ENCODE measurements at regions not wholly inside any gene's neighbourhood (a gene's known extent, or its start where the extent isn't known, plus 50 kb on each side); places are given as distances from the start of the nearest gene placed in this dataset.
"Not testable (repeated sequence)": the region's sequence is repeated elsewhere in the genome, so short reads cannot be mapped to it uniquely, and the experiment has no call there.

DNA sequence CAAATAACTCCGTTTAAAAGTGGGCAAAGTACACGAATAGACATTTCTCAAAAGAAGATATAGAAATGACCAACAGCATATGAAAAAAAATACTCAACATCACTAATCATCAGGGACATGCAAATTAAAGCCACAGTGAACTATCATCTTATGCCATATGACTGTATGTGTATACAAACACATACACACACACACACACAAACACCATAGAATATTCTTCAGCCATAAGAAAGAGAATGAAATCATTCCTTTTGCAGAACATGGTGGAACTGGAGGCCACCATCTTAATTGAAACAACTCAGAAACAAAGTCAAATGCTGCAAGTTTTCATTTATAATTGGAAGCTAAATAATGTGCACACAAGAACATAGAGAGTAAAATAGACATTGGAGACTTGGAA is 1019.4 kb downstream of the KCNMA1 start:
- H3K27ac Mint-ChIP-seq: no peak overlapping the region
- no peaks in the 10 kb centered on the region for H3K4me1 Mint-ChIP-seq
- peaks cover 33% of the 10 kb centered on the region for H3K9me3 Mint-ChIP-seq
- H3K27me3 Mint-ChIP-seq (ENCODE audit: low read depth, poor library complexity): peaks cover 2% of the 10 kb centered on the region
- no peak for DNase-seq
- H3K4me3 Mint-ChIP-seq: no peak overlapping the region
- H3K36me3 Mint-ChIP-seq (ENCODE audit: low read depth): peaks cover 7% of the 10 kb centered on the region
- TF ChIP-seq, protein P1, sequence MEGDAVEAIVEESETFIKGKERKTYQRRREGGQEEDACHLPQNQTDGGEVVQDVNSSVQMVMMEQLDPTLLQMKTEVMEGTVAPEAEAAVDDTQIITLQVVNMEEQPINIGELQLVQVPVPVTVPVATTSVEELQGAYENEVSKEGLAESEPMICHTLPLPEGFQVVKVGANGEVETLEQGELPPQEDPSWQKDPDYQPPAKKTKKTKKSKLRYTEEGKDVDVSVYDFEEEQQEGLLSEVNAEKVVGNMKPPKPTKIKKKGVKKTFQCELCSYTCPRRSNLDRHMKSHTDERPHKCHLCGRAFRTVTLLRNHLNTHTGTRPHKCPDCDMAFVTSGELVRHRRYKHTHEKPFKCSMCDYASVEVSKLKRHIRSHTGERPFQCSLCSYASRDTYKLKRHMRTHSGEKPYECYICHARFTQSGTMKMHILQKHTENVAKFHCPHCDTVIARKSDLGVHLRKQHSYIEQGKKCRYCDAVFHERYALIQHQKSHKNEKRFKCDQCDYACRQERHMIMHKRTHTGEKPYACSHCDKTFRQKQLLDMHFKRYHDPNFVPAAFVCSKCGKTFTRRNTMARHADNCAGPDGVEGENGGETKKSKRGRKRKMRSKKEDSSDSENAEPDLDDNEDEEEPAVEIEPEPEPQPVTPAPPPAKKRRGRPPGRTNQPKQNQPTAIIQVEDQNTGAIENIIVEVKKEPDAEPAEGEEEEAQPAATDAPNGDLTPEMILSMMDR (IDR thresholded peaks at IDR 0.05): no peak

- not testable (repeated sequence) for DNase-seq; H3K27ac Mint-ChIP-seq; H3K36me3 Mint-ChIP-seq (ENCODE audit: low read depth); H3K4me3 Mint-ChIP-seq; H3K27me3 Mint-ChIP-seq (ENCODE audit: low read depth, poor library complexity); H3K4me1 Mint-ChIP-seq
- H3K9me3 Mint-ChIP-seq: peaks cover 47% of the 10 kb centered on the region
Observed at GRCh38 chr10:76616666-76617065, 1020.9 kb downstream of the KCNMA1 start.

DNA sequence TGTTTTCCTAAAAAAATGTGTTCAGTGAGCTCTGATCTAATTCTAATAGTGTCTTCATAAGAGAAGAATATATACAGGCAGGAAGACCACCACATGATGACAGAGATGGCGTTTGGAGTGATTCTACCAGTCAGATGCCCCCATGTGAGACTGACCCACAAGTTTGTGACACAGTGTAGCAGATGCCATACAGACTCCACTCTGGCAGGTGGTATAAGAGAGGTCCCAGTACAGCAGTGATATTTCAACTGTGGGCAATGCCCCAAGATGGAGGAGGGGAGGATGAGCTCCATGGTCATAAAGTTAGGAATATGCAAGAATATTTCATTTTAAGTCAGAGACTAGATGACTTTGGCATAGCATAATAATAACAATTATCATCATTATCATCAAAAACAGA is 1022.6 kb downstream of the KCNMA1 start:
- H3K27me3 Mint-ChIP-seq (ENCODE audit: low read depth, poor library complexity): peaks cover 2% of the 10 kb centered on the region
- no peak overlapping the region for H3K27ac Mint-ChIP-seq
- H3K36me3 Mint-ChIP-seq (ENCODE audit: low read depth): peaks cover 5% of the 10 kb centered on the region
- TF ChIP-seq, protein P1 (IDR thresholded peaks at IDR 0.05): no peak
- DNase-seq: no peak
- H3K4me1 Mint-ChIP-seq: no peaks in the 10 kb centered on the region
- H3K4me3 Mint-ChIP-seq: no peak overlapping the region
- H3K9me3 Mint-ChIP-seq: peaks cover 50% of the 10 kb centered on the region
